Liver (tissue), 8 donors: ENCODE measurements at regions not wholly inside any gene's neighbourhood (a gene's known extent, or its start where the extent isn't known, plus 50 kb on each side); places are given as distances from the start of the nearest gene placed in this dataset.
A peak's percentile ranks its signal among the peaks of the same experiment; 100 is the strongest.

Source experiments
- DNase-seq: peaks from one replicate; pipeline ENCODE4 v3.0.0-alpha.2; 2017; ENCODE audit warnings: low spot score
- H3K27ac ChIP-seq, 2 donors: one replicate each; pipeline ENCODE4 v1.7.0; 2013; ENCODE audit warnings: inconsistent platforms in 2 of 2, low read length in 2 of 2, control low read depth in 1 of 2, low read depth in 1 of 2, mild to moderate bottlenecking in 1 of 2
- H3K27me3 ChIP-seq, 4 donors: one replicate each; pipeline versions ENCODE4 v1.6.1 to v1.7.0; 2013; ENCODE audit warnings: low read length in 3 of 4, inconsistent platforms in 1 of 4, mild to moderate bottlenecking in 1 of 4, moderate library complexity in 1 of 4; ENCODE audit not compliant: control insufficient read depth in 4 of 4, insufficient read depth in 4 of 4
- H3K36me3 ChIP-seq, 4 donors: one replicate each; pipeline versions ENCODE4 v1.6.1 to v1.7.0; 2013; ENCODE audit warnings: low read length in 3 of 4, mild to moderate bottlenecking in 3 of 4, low read depth in 1 of 4, moderate library complexity in 1 of 4; ENCODE audit not compliant: control insufficient read depth in 4 of 4, insufficient read depth in 3 of 4
- H3K4me1 ChIP-seq, 4 donors: one replicate each; pipeline versions ENCODE4 v1.6.1 to v1.7.0; 2013; ENCODE audit warnings: low read length in 3 of 4, mild to moderate bottlenecking in 3 of 4, moderate library complexity in 1 of 4; ENCODE audit not compliant: control insufficient read depth in 4 of 4, insufficient read depth in 4 of 4
- H3K4me3 ChIP-seq, 3 donors: one replicate each; pipeline versions ENCODE4 v1.6.1 to v1.7.0; 2013; ENCODE audit warnings: low read length in 3 of 3, control low read depth in 1 of 3, low read depth in 1 of 3, mild to moderate bottlenecking in 1 of 3
- H3K9ac ChIP-seq, 2 donors: one replicate each; pipeline ENCODE4 v1.7.0; 2013; ENCODE audit warnings: low read length in 2 of 2, mild to moderate bottlenecking in 2 of 2, moderate library complexity in 2 of 2, control low read depth in 1 of 2, low read depth in 1 of 2
- H3K9me3 ChIP-seq, 4 donors: one replicate each; pipeline versions ENCODE4 v1.6.1 to v1.7.0; 2013; ENCODE audit warnings: low read length in 3 of 4; ENCODE audit not compliant: control insufficient read depth in 4 of 4
- CTCF ChIP-seq: fragments of 150-350 bp; IDR thresholded peaks from 2 replicates; pipeline ENCODE4 v1.5.1; 2017; ENCODE audit warnings: improper control_type of control experiment, low read depth, low read length; ENCODE audit not compliant: missing input control
- EGR1 ChIP-seq, 2 donors: IDR thresholded peaks; 2 replicates each; pipeline ENCODE4 v1.6.1; 2016 to 2018; ENCODE audit warnings: antibody characterized with exemption in 2 of 2, low read depth in 2 of 2
- FOXA1 ChIP-seq: IDR thresholded peaks from 2 replicates; pipeline ENCODE4 v1.6.1; 2016; ENCODE audit warnings: antibody characterized with exemption
- FOXA2 ChIP-seq: IDR thresholded peaks from 2 replicates; pipeline ENCODE4 v1.6.1; 2016; ENCODE audit warnings: antibody characterized with exemption
- GABPA ChIP-seq, 2 donors: IDR thresholded peaks in 1 of 2; conservative IDR thresholded peaks in 1 of 2; 2 replicates each; pipeline ENCODE4 v1.6.1; 2016; ENCODE audit warnings: antibody characterized with exemption in 2 of 2, mild to moderate bottlenecking in 1 of 2, moderate library complexity in 1 of 2
- HNF4A ChIP-seq, 2 donors: conservative IDR thresholded peaks; 2 replicates each; pipeline ENCODE4 v1.6.1; 2016; ENCODE audit warnings: antibody characterized with exemption in 2 of 2, mild to moderate bottlenecking in 2 of 2
- HNF4G ChIP-seq: IDR thresholded peaks from 2 replicates; pipeline ENCODE4 v1.6.1; 2016; ENCODE audit warnings: antibody characterized with exemption
- JUND ChIP-seq, 2 donors: IDR thresholded peaks; 2 replicates each; pipeline ENCODE4 v1.6.1; 2016; ENCODE audit warnings: antibody characterized with exemption in 2 of 2
- MAX ChIP-seq: IDR thresholded peaks from 2 replicates; pipeline ENCODE4 v1.6.1; 2016; ENCODE audit warnings: antibody characterized with exemption
- NR2F2 ChIP-seq: IDR thresholded peaks from 2 replicates; pipeline ENCODE4 v1.6.1; 2016; ENCODE audit warnings: antibody characterized with exemption
- RAD21 ChIP-seq, 2 donors: IDR thresholded peaks; 2 replicates each; pipeline ENCODE4 v1.6.1; 2016; ENCODE audit warnings: antibody characterized with exemption in 2 of 2, mild to moderate bottlenecking in 2 of 2
- RXRA ChIP-seq, 2 donors: IDR thresholded peaks; 2 replicates each; pipeline ENCODE4 v1.6.1; 2017 to 2018; ENCODE audit warnings: antibody characterized with exemption in 2 of 2, mild to moderate bottlenecking in 1 of 2
- SP1 ChIP-seq: IDR thresholded peaks from 2 replicates; pipeline ENCODE4 v1.6.1; 2018; ENCODE audit warnings: antibody characterized with exemption, mild to moderate bottlenecking
- TAF1 ChIP-seq: conservative IDR thresholded peaks from 2 replicates; pipeline ENCODE4 v1.6.1; 2016; ENCODE audit warnings: antibody characterized with exemption, mild to moderate bottlenecking
- YY1 ChIP-seq: IDR thresholded peaks from 2 replicates; pipeline ENCODE4 v1.6.1; 2016; ENCODE audit warnings: antibody characterized with exemption, mild to moderate bottlenecking
- ZBTB33 ChIP-seq: IDR thresholded peaks from 2 replicates; pipeline ENCODE4 v1.6.1; 2016; ENCODE audit warnings: antibody characterized with exemption
- WGBS: extraction: QIAGEN DNeasy Blood & Tissue Kit; methylation state at CpG from one replicate; pipeline ENCODE4 v1.1.7; 2013; 5-methylcytosine and 5-hydroxymethylcytosine counted together
- TF ChIP-seq, protein P1 (sequence below): IDR thresholded peaks from 2 replicates; pipeline ENCODE4 v1.6.1; 2016; ENCODE audit warnings: antibody characterized with exemption, mild to moderate bottlenecking
- TF ChIP-seq, protein P2 (sequence below): IDR thresholded peaks from 2 replicates; pipeline ENCODE4 v1.6.1; 2016; ENCODE audit warnings: antibody characterized with exemption
- donor health status: healthy.
- donor health status: healthy.
- donor health status: healthy.
- donor health status: healthy.
- donor health status: healthy.

DNA sequence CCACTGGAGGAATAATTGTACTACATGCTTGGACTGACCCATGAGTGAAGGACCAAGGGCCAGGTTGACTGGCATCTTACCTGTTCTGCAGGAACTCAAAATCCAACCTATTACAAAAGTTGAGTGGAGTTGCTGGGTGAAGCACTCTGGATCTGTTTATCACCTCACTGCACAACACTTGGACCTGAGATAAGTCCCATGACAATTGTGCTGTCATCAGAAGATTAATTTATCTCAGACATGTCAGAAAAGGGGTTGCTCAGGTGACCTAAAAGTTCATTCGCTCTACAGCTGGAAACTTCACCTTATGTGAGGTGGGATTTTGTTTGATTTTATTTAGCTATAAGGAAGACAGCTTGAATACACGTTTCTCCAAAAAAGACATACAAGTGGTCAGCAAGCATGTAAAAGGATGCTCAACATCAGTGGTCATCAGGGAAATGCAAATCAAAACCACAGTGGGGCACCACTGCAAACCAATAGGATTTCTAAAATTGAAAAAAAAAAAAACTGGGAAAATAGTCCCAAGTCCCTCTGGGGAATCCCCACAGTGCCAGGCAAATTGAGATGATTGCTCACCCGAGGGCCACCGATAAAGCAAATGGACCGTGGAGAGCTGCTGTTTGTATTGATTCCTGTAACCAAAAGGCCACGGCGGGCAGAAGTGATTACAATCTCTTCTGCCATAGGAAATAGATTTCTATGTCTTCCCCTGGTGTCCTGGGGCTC is 65.8 kb upstream of the SLC35F5 start:
- Histone ChIP-seq H3K27me3 (no peaks in the 10 kb centered on the region), H3K36me3 (no peaks in the 10 kb centered on the region), H3K27ac (no peak overlapping the region), H3K9me3 (no peaks in the 10 kb centered on the region), H3K4me3 (no peak overlapping the region), H3K4me1 (no peaks in the 10 kb centered on the region), H3K9ac (no peak overlapping the region)
- DNase-seq: no peak
- no peak for TF ChIP-seq YY1
- no peak for TF ChIP-seq ZBTB33
- TF ChIP-seq FOXA2: no peak
- no peak for TF ChIP-seq HNF4A (conservative IDR thresholded peaks at IDR 0.05)
- TF ChIP-seq RXRA (IDR thresholded peaks at IDR 0.05): no peak
- TF ChIP-seq NR2F2: no peak
- TF ChIP-seq GABPA (IDR thresholded peaks at IDR 0.05 in 1 of 2, conservative IDR thresholded peaks at IDR 0.05 in 1 of 2): no peak
- no peak for TF ChIP-seq RAD21 (IDR thresholded peaks at IDR 0.05)
- no peak for TF ChIP-seq JUND (IDR thresholded peaks at IDR 0.05)
- TF ChIP-seq TAF1: no peak
- TF ChIP-seq, protein P1, sequence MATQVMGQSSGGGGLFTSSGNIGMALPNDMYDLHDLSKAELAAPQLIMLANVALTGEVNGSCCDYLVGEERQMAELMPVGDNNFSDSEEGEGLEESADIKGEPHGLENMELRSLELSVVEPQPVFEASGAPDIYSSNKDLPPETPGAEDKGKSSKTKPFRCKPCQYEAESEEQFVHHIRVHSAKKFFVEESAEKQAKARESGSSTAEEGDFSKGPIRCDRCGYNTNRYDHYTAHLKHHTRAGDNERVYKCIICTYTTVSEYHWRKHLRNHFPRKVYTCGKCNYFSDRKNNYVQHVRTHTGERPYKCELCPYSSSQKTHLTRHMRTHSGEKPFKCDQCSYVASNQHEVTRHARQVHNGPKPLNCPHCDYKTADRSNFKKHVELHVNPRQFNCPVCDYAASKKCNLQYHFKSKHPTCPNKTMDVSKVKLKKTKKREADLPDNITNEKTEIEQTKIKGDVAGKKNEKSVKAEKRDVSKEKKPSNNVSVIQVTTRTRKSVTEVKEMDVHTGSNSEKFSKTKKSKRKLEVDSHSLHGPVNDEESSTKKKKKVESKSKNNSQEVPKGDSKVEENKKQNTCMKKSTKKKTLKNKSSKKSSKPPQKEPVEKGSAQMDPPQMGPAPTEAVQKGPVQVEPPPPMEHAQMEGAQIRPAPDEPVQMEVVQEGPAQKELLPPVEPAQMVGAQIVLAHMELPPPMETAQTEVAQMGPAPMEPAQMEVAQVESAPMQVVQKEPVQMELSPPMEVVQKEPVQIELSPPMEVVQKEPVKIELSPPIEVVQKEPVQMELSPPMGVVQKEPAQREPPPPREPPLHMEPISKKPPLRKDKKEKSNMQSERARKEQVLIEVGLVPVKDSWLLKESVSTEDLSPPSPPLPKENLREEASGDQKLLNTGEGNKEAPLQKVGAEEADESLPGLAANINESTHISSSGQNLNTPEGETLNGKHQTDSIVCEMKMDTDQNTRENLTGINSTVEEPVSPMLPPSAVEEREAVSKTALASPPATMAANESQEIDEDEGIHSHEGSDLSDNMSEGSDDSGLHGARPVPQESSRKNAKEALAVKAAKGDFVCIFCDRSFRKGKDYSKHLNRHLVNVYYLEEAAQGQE: no peak
- no peak for TF ChIP-seq HNF4G
- 80% methylated on average over 7 of the region's 7 CpGs for WGBS

GRCh38 chr2:113818382-113818951 is 62.0 kb upstream of the SLC35F5 start:
- Histone ChIP-seq H3K27me3 (no peaks in the 10 kb centered on the region), H3K9ac (no peak overlapping the region), H3K4me3 (no peak overlapping the region), H3K4me1 (no peaks in the 10 kb centered on the region), H3K36me3 (no peaks in the 10 kb centered on the region), H3K9me3 (no peaks in the 10 kb centered on the region), H3K27ac (no peak overlapping the region)
- TF ChIP-seq SP1 (no peak), EGR1 (IDR thresholded peaks at IDR 0.05; ENCODE audit: low read depth in 2 of 2) (no peak), FOXA1 (no peak), MAX (no peak), YY1 (no peak), GABPA (IDR thresholded peaks at IDR 0.05 in 1 of 2, conservative IDR thresholded peaks at IDR 0.05 in 1 of 2) (no peak), HNF4A (conservative IDR thresholded peaks at IDR 0.05) (no peak), JUND (IDR thresholded peaks at IDR 0.05) (peak; percentile 28 to 73), RXRA (IDR thresholded peaks at IDR 0.05) (no peak), HNF4G (no peak), RAD21 (IDR thresholded peaks at IDR 0.05) (peak in 1 of 2 donors; percentile 21), NR2F2 (peak; percentile 50), TAF1 (no peak), CTCF (no peak)
- TF ChIP-seq, protein P2, sequence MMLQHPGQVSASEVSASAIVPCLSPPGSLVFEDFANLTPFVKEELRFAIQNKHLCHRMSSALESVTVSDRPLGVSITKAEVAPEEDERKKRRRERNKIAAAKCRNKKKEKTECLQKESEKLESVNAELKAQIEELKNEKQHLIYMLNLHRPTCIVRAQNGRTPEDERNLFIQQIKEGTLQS: no peak
- TF ChIP-seq, protein P1: no peak
- DNase-seq: no peak
- 46% methylated on average over 10 of the region's 10 CpGs for whole genome bisulfite sequencing
